A549 (cell line): ENCODE measurements at regions not wholly inside any gene's neighbourhood (a gene's known extent, or its start where the extent isn't known, plus 50 kb on each side); places are given as distances from the start of the nearest gene placed in this dataset.
A peak's percentile ranks its signal among the peaks of the same experiment; 100 is the strongest.

ENCODE experiments used
- ATAC-seq, 2 experiments: fragments of 200-7000 bp in 1 of 2; fragments of >200 bp in 1 of 2; cut with Nextera tagmentation in 1 of 2; cut with Tn5 transposase in 1 of 2; 3 replicates each; pipeline versions ENCODE4 v1.8.0 to v1.9.1; 2018 to 2020; ENCODE audit warnings: mild to moderate bottlenecking in 1 of 2, moderate library complexity in 1 of 2
- CTCF ChIA-PET: fragments of 300-600 bp; sonication (Branson Sonifier 250); formaldehyde crosslinking; extraction: SDS; loops from one replicate; lab custom pipeline; 2021; ENCODE audit warnings: antibody characterized with exemption, inconsistent platforms; lab: Yijun Ruan, JAX
- POLR2A ChIA-PET: fragments of 350-600 bp; formaldehyde crosslinking; extraction: SDS; loops from one replicate; lab custom pipeline; 2021; ENCODE audit warnings: antibody characterized with exemption, inconsistent platforms; lab: Yijun Ruan, JAX
- DNase-seq, 2 experiments: peaks; one replicate each; pipeline versions ENCODE4 v3.0.0 to v3.0.0-alpha.2; 2011 to 2016; ENCODE audit warnings: low read depth in 1 of 2, low spot score in 1 of 2
- FAIRE-seq: peaks from 2 replicates; lab custom pipeline; 2011; peaks lifted over from hg19 to GRCh38; lab: Jason Lieb, UNC
- H3K27ac ChIP-seq, 2 experiments: fragments of >200 bp; sonication (Bioruptor Twin); formaldehyde crosslinking; 3 replicates each; pipeline ENCODE4 v1.5.1; 2016 to 2017
- H3K4me1 ChIP-seq: fragments of >200 bp; sonication (Bioruptor Twin); formaldehyde crosslinking; 3 replicates; pipeline ENCODE4 v1.6.1; 2016
- H3K4me2 ChIP-seq: fragments of >200 bp; sonication (Bioruptor Twin); formaldehyde crosslinking; 3 replicates; pipeline ENCODE4 v1.6.1; 2016
- H3K4me3 ChIP-seq: fragments of >200 bp; sonication (Bioruptor Twin); formaldehyde crosslinking; 3 replicates; pipeline ENCODE4 v1.5.1; 2016
- H3K9me3 ChIP-seq: fragments of >200 bp; sonication (Bioruptor Twin); formaldehyde crosslinking; 3 replicates; pipeline ENCODE4 v1.6.1; 2016
- BHLHE40 ChIP-seq: IDR thresholded peaks from 2 replicates; pipeline ENCODE4 v1.6.1; 2012; ENCODE audit warnings: low read depth, low read length, inconsistent platforms
- CEBPB ChIP-seq, 2 experiments: fragments of >200 bp in 1 of 2; sonication (Bioruptor Twin) in 1 of 2; formaldehyde crosslinking in 1 of 2; IDR thresholded peaks; 2 replicates each; pipeline ENCODE4 v1.6.1; 2012 to 2016
- CHD2 ChIP-seq: fragments of 150-350 bp; IDR thresholded peaks from 2 replicates; pipeline ENCODE4 v1.6.1; 2014; ENCODE audit warnings: low read length; ENCODE audit not compliant: partially characterized antibody
- CHD4 ChIP-seq: fragments of 200-600 bp; sonication (generic); IDR thresholded peaks from 2 replicates; pipeline ENCODE4 v1.6.1; 2016; ENCODE audit warnings: antibody characterized with exemption, mild to moderate bottlenecking, borderline replicate concordance
- EHMT2 ChIP-seq: fragments of 200-600 bp; sonication (generic); IDR thresholded peaks from 2 replicates; pipeline ENCODE4 v1.6.1; 2016; ENCODE audit warnings: antibody characterized with exemption, low read depth, mild to moderate bottlenecking, moderate library complexity
- ESRRA ChIP-seq: fragments of 150-350 bp; IDR thresholded peaks from 2 replicates; pipeline ENCODE4 v1.6.1; 2014; ENCODE audit warnings: mild to moderate bottlenecking, low read length, borderline replicate concordance
- FOSL2 ChIP-seq, 2 experiments: fragments of 450-650 bp in 1 of 2; fragments of >200 bp in 1 of 2; sonication (Bioruptor Twin) in 1 of 2; formaldehyde crosslinking; IDR thresholded peaks; 2 replicates each; pipeline versions ENCODE4 v1.5.0 to v1.6.1; 2016 to 2020; ENCODE audit warnings: mild to moderate bottlenecking in 1 of 2, moderate library complexity in 1 of 2
- GATA3 ChIP-seq: IDR thresholded peaks from 2 replicates; pipeline ENCODE4 v1.6.1; 2012; ENCODE audit warnings: borderline replicate concordance
- HDAC2 ChIP-seq: fragments of 200-600 bp; sonication (generic); IDR thresholded peaks from 2 replicates; pipeline ENCODE4 v1.6.1; 2016
- HEYL ChIP-seq: fragments of 250-450 bp; sonication (Bioruptor Pico); IDR thresholded peaks from 2 replicates; pipeline ENCODE4 v1.8.0; 2021; ENCODE audit warnings: mild to moderate bottlenecking, moderate library complexity
- HOXA7 ChIP-seq: fragments of 250-450 bp; sonication (Bioruptor Pico); IDR thresholded peaks from 2 replicates; pipeline ENCODE4 v1.5.0; 2020; ENCODE audit warnings: mild to moderate bottlenecking, moderate library complexity
- JUN ChIP-seq, 2 experiments: fragments of >200 bp; sonication (Bioruptor Twin); formaldehyde crosslinking; IDR thresholded peaks; 2 replicates in 1 of 2; 3 replicates in 1 of 2; pipeline ENCODE4 v1.6.1; 2016 to 2017
- KDM5A ChIP-seq: fragments of 200-600 bp; sonication (generic); IDR thresholded peaks from 2 replicates; pipeline ENCODE4 v1.6.1; 2016; ENCODE audit warnings: antibody characterized with exemption, mild to moderate bottlenecking
- MAFK ChIP-seq: fragments of 450-650 bp; IDR thresholded peaks from 2 replicates; pipeline ENCODE4 v1.6.1; 2014; ENCODE audit not compliant: partially characterized antibody
- POLR2A ChIP-seq: IDR thresholded peaks from 2 replicates; pipeline ENCODE4 v1.6.1; 2012; ENCODE audit warnings: mild to moderate bottlenecking, low read length
- POLR2AphosphoS2 ChIP-seq: conservative IDR thresholded peaks from 2 replicates; pipeline ENCODE4 v1.6.1; 2012; ENCODE audit warnings: low read length, improper control_type of control experiment, inconsistent platforms
- RAD21 ChIP-seq, 2 experiments: fragments of >200 bp in 1 of 2; sonication (Bioruptor Twin) in 1 of 2; formaldehyde crosslinking in 1 of 2; IDR thresholded peaks in 1 of 2; conservative IDR thresholded peaks in 1 of 2; 2 replicates in 1 of 2; 3 replicates in 1 of 2; pipeline ENCODE4 v1.6.1; 2012 to 2018; ENCODE audit warnings: inconsistent platforms in 1 of 2
- RFX5 ChIP-seq: fragments of 450-650 bp; IDR thresholded peaks from 2 replicates; pipeline ENCODE4 v1.7.1; 2014; ENCODE audit warnings: antibody characterized with exemption, mild to moderate bottlenecking, moderate library complexity
- RNF2 ChIP-seq: fragments of 200-600 bp; sonication (generic); IDR thresholded peaks from 2 replicates; pipeline ENCODE4 v1.6.1; 2016; ENCODE audit warnings: low read depth, mild to moderate bottlenecking, antibody characterized with exemption, moderate library complexity, borderline replicate concordance
- SREBF2 ChIP-seq: fragments of 450-650 bp; IDR thresholded peaks from 2 replicates; pipeline ENCODE4 v1.6.1; 2014; ENCODE audit warnings: mild to moderate bottlenecking, moderate library complexity
- TP53 ChIP-seq: fragments of 250-450 bp; sonication (Bioruptor Pico); IDR thresholded peaks from 2 replicates; pipeline ENCODE4 v1.5.0; 2021; ENCODE audit warnings: mild to moderate bottlenecking, moderate library complexity
- ZC3H11A ChIP-seq: fragments of 450-650 bp; IDR thresholded peaks from 2 replicates; pipeline ENCODE4 v1.6.1; 2014; ENCODE audit warnings: antibody characterized with exemption, mild to moderate bottlenecking
- ZNF302 ChIP-seq: fragments of 250-450 bp; sonication (Bioruptor Pico); IDR thresholded peaks from 2 replicates; pipeline ENCODE4 v1.9.0; 2021; ENCODE audit warnings: inconsistent platforms, mild to moderate bottlenecking, moderate library complexity
- WGBS: methylation state at CpG from one replicate; pipeline ENCODE4 v1.1.6; 2017; ENCODE audit errors: missing lambda C conversion rate; 5-methylcytosine and 5-hydroxymethylcytosine counted together
- TF ChIP-seq, protein P1 (sequence below): IDR thresholded peaks from 2 replicates; pipeline ENCODE4 v1.6.1; 2012; ENCODE audit warnings: low read depth, borderline replicate concordance
- TF ChIP-seq, protein P2 (sequence below): IDR thresholded peaks from 2 replicates; pipeline ENCODE4 v1.6.1; 2012
- TF ChIP-seq, protein P3 (sequence below): fragments of 450-650 bp; IDR thresholded peaks from 2 replicates; pipeline ENCODE4 v1.6.1; 2014; ENCODE audit warnings: antibody characterized with exemption
- TF ChIP-seq, protein P4 (sequence below): fragments of >200 bp; sonication (Bioruptor Twin); formaldehyde crosslinking; IDR thresholded peaks from 3 replicates; pipeline ENCODE4 v1.6.1; 2016
- TF ChIP-seq, protein P5 (sequence below): fragments of 200-600 bp; sonication (generic); IDR thresholded peaks from 2 replicates; pipeline ENCODE4 v1.6.1; 2016; ENCODE audit warnings: antibody characterized with exemption, mild to moderate bottlenecking, moderate library complexity

DNA sequence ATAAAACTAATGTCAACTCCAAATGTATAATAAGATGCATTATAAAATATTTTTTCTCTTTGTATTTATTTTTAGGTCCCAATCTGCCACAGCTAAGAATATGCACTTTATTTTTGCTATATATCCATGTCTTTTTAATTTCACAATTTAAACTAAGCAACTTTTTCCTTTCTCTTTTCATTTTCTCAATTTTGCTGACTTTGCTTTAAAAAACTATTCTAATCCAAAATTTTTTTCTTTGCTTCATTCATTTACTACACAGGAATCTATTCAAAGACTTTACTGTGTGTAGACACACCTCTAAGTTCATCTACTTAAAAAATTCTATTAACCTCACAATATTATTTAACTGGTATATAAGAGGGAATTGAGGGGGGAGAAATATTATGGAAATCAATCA, 201.9 kb downstream of the ADGRA3 start:
- TF ChIP-seq, protein P1, sequence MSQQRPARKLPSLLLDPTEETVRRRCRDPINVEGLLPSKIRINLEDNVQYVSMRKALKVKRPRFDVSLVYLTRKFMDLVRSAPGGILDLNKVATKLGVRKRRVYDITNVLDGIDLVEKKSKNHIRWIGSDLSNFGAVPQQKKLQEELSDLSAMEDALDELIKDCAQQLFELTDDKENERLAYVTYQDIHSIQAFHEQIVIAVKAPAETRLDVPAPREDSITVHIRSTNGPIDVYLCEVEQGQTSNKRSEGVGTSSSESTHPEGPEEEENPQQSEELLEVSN = no peak
- no peak for TF ChIP-seq GATA3
- TF ChIP-seq HOXA7 = no peak
- no peak for TF ChIP-seq TP53 (CRISPR knock-in tag)
- TF ChIP-seq MAFK = peak; percentile 80
- TF ChIP-seq, protein P2, sequence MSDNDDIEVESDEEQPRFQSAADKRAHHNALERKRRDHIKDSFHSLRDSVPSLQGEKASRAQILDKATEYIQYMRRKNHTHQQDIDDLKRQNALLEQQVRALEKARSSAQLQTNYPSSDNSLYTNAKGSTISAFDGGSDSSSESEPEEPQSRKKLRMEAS = no peak
- no peak for TF ChIP-seq HDAC2
- TF ChIP-seq FOSL2 (IDR thresholded peaks at IDR 0.05) = no peak
- TF ChIP-seq FOSL2 (CRISPR knock-in tag; IDR thresholded peaks at IDR 0.05) = no peak
- TF ChIP-seq CHD4 = no peak
- ChIA-PET POLR2A (no interaction called here), CTCF (no interaction called here)
- Histone ChIP-seq H3K27ac (no peak overlapping the region), H3K9me3 (no peaks in the 10 kb centered on the region), H3K4me1 (no peaks in the 10 kb centered on the region), H3K4me3 (no peak overlapping the region), H3K4me2 (no peak overlapping the region)
- no peak for ATAC-seq
- no peak for FAIRE-seq
- no peak for DNase-seq

DNA sequence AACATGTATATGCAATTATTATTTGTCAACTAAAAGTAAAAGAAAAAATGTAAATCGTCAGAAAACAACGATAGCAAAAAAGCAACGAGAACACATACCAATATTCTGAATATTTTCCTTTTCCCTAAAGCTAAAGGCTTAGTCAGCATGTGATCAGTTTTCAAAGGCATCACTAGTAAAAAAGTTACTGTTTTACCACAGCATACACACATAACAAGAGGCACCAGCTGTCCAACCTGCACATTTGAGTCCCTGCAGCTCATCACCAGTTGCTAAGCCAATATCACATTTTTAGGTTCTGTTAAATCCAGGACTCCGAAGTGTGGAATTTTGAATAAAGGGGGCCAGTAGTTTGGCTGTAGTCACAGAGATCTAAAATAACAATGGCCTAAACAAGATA, 203.8 kb downstream of the ADGRA3 start:
- POLR2A ChIA-PET = no interaction called here
- DNase-seq = no peak
- FAIRE-seq = no peak
- no peak overlapping the region for H3K27ac ChIP-seq
- H3K4me2 ChIP-seq = no peak overlapping the region
- TF ChIP-seq FOSL2 (IDR thresholded peaks at IDR 0.05) (no peak), FOSL2 (CRISPR knock-in tag; IDR thresholded peaks at IDR 0.05) (no peak), MAFK (no peak), POLR2A (no peak), CHD2 (no peak), SREBF2 (no peak), HEYL (no peak), CEBPB (IDR thresholded peaks at IDR 0.05) (no peak), KDM5A (no peak), ZC3H11A (no peak), JUN (IDR thresholded peaks at IDR 0.05) (no peak), BHLHE40 (no peak), RFX5 (no peak), RNF2 (no peak)
- TF ChIP-seq, protein P2 = no peak
- TF ChIP-seq, protein P3, sequence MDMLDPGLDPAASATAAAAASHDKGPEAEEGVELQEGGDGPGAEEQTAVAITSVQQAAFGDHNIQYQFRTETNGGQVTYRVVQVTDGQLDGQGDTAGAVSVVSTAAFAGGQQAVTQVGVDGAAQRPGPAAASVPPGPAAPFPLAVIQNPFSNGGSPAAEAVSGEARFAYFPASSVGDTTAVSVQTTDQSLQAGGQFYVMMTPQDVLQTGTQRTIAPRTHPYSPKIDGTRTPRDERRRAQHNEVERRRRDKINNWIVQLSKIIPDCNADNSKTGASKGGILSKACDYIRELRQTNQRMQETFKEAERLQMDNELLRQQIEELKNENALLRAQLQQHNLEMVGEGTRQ = no peak
- TF ChIP-seq, all 56 proteins: peak for 0
- 39% methylated on average over 4 of the region's 4 CpGs for WGBS
- no peaks in the 10 kb centered on the region for H3K4me1 ChIP-seq
- CTCF ChIA-PET = no interaction called here
- H3K4me3 ChIP-seq = no peak overlapping the region
- no peak for ATAC-seq
- no peaks in the 10 kb centered on the region for H3K9me3 ChIP-seq

DNA sequence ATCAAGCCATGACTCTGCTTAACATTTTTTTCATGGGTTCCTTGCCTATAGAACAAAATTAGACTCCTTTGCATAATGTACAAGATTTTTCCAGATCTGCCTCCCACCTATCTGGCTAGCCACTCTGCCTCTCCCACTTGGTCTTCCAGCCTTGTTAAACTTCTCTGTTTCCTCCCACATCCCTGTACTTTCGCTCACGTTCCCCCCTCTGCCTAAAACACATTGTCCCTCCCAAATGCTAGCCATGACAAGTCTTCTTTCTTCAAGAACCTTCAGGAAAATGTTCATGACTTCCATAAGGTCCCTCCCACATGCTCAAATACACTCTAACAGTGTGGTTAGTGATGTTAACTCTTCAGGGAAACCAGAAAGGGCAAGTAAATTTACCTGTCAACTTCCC, 214.6 kb downstream of the ADGRA3 start:
- POLR2A ChIA-PET = interaction anchor here (0.6 kb wide), 1 partner anchor 132 kb away, joined by 3 read pairs; no protein-coding TSS in a partner anchor
- ATAC-seq (no peak), FAIRE-seq (no peak), DNase-seq (no peak)
- Histone ChIP-seq H3K4me1 (no peaks in the 10 kb centered on the region), H3K4me2 (no peak overlapping the region), H3K27ac (no peak overlapping the region), H3K4me3 (no peak overlapping the region), H3K9me3 (no peaks in the 10 kb centered on the region)
- CTCF ChIA-PET = no interaction called here
- 4% methylated on average over 2 of the region's 2 CpGs for WGBS
- TF ChIP-seq RNF2 (no peak), POLR2AphosphoS2 (no peak), MAFK (no peak), ESRRA (no peak), EHMT2 (no peak), RFX5 (no peak), ZNF302 (CRISPR knock-in tag) (no peak), RAD21 (conservative IDR thresholded peaks at IDR 0.05 in 1 of 2, IDR thresholded peaks at IDR 0.05 in 1 of 2) (no peak)
- TF ChIP-seq, protein P4, sequence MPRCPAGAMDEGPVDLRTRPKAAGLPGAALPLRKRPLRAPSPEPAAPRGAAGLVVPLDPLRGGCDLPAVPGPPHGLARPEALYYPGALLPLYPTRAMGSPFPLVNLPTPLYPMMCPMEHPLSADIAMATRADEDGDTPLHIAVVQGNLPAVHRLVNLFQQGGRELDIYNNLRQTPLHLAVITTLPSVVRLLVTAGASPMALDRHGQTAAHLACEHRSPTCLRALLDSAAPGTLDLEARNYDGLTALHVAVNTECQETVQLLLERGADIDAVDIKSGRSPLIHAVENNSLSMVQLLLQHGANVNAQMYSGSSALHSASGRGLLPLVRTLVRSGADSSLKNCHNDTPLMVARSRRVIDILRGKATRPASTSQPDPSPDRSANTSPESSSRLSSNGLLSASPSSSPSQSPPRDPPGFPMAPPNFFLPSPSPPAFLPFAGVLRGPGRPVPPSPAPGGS = no peak
- TF ChIP-seq, protein P5, sequence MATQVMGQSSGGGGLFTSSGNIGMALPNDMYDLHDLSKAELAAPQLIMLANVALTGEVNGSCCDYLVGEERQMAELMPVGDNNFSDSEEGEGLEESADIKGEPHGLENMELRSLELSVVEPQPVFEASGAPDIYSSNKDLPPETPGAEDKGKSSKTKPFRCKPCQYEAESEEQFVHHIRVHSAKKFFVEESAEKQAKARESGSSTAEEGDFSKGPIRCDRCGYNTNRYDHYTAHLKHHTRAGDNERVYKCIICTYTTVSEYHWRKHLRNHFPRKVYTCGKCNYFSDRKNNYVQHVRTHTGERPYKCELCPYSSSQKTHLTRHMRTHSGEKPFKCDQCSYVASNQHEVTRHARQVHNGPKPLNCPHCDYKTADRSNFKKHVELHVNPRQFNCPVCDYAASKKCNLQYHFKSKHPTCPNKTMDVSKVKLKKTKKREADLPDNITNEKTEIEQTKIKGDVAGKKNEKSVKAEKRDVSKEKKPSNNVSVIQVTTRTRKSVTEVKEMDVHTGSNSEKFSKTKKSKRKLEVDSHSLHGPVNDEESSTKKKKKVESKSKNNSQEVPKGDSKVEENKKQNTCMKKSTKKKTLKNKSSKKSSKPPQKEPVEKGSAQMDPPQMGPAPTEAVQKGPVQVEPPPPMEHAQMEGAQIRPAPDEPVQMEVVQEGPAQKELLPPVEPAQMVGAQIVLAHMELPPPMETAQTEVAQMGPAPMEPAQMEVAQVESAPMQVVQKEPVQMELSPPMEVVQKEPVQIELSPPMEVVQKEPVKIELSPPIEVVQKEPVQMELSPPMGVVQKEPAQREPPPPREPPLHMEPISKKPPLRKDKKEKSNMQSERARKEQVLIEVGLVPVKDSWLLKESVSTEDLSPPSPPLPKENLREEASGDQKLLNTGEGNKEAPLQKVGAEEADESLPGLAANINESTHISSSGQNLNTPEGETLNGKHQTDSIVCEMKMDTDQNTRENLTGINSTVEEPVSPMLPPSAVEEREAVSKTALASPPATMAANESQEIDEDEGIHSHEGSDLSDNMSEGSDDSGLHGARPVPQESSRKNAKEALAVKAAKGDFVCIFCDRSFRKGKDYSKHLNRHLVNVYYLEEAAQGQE = no peak
